ENCODE measurements at regions not wholly inside any gene's neighbourhood (a gene's known extent, or its start where the extent isn't known, plus 50 kb on each side); places are given as distances from the start of the nearest gene placed in this dataset.

GRCh38 chr3:141436180-141436579 lies 50.6 kb upstream of the RASA2 start:
- FAIRE-seq = no peak
- BruUV-seq (replicated peaks) = no TSS peak
- peak overlapping the region; percentile 38 for H3K27ac ChIP-seq (ENCODE audit: extremely low read length, insufficient read depth, low read length)
- peaks cover 51% of the 10 kb centered on the region for H3K79me2 ChIP-seq (ENCODE audit: insufficient read depth, low read length)
- peak overlapping the region; percentile 37; the same call in 1 of the 2 replicates for H3K4me2 ChIP-seq (ENCODE audit: low read depth, low read length)
- no peaks in the 10 kb centered on the region for H3K9me3 ChIP-seq (ENCODE audit: low read length)
- ChIA-PET POLR2A (interaction anchor here (1.6 to 1.7 kb wide), 2 partner anchors 23 to 34 kb away, joined by 3 to 6 read pairs; no protein-coding TSS in a partner anchor), CTCF (ENCODE audit: low intra/inter-chr PET ratio, low total read pairs) (no interaction called here)
- intact Hi-C loops (cut with micrococcal nuclease; ENCODE audit: unreplicated experiment) (no loop called here), in situ Hi-C loops (cut with HindIII; ENCODE audit: extremely low pct_ligation_motif_present, low pct_unique_long_range_greater_than_20kb) (no loop called here)
- WGBS (ENCODE audit: low lambda C conversion rate) = 81% methylated on average over 3 of the region's 3 CpGs
- H3K36me3 ChIP-seq (replicated peaks in 1 of 2; ENCODE audit: control insufficient read depth in 1 of 2, insufficient read depth in 2 of 2, low read length in 2 of 2) = peaks cover 0 to 22% of the 10 kb centered on the region in 2 experiments; a peak in 3 of 5 replicates
- TF ChIP-seq ZNF441 (CRISPR knock-in tag; IDR thresholded peaks at IDR 0.05; ENCODE audit: borderline replicate concordance) = no peak
- TF ChIP-seq, protein P1, sequence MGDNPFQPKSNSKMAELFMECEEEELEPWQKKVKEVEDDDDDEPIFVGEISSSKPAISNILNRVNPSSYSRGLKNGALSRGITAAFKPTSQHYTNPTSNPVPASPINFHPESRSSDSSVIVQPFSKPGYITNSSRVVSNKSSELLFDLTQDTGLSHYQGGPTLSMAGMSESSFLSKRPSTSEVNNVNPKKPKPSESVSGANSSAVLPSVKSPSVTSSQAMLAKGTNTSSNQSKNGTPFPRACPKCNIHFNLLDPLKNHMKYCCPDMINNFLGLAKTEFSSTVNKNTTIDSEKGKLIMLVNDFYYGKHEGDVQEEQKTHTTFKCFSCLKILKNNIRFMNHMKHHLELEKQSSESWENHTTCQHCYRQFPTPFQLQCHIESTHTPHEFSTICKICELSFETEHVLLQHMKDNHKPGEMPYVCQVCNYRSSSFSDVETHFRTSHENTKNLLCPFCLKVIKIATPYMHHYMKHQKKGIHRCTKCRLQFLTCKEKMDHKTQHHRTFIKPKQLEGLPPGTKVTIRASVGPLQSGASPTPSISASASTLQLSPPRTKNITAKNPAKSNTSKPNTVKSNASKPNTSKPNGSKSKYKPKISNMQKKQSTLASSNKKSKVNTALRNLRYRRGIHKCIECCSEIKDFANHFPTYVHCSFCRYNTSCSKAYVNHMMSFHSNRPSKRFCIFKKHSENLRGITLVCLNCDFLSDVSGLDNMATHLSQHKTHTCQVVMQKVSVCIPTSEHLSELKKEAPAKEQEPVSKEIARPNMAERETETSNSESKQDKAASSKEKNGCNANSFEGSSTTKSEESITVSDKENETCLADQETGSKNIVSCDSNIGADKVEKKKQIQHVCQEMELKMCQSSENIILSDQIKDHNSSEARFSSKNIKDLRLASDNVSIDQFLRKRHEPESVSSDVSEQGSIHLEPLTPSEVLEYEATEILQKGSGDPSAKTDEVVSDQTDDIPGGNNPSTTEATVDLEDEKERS (CRISPR knock-in tag; IDR thresholded peaks at IDR 0.05) = no peak
- TF ChIP-seq THAP11 (CRISPR knock-in tag; IDR thresholded peaks at IDR 0.05) = 0 out of 2 replicates have a peak, but pooled peaks have one; percentile 2
- TF ChIP-seq, protein P2, sequence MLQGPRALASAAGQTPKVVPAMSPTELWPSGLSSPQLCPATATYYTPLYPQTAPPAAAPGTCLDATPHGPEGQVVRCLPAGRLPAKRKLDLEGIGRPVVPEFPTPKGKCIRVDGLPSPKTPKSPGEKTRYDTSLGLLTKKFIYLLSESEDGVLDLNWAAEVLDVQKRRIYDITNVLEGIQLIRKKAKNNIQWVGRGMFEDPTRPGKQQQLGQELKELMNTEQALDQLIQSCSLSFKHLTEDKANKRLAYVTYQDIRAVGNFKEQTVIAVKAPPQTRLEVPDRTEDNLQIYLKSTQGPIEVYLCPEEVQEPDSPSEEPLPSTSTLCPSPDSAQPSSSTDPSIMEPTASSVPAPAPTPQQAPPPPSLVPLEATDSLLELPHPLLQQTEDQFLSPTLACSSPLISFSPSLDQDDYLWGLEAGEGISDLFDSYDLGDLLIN (CRISPR knock-in tag; IDR thresholded peaks at IDR 0.05; ENCODE audit: borderline replicate concordance) = no peak
- no peak for DNase-seq (ENCODE audit: low spot score)
- H4K20me1 ChIP-seq (ENCODE audit: insufficient read depth, low read length) = no peaks in the 10 kb centered on the region
- ATAC-seq = no peak
- H2AFZ ChIP-seq (ENCODE audit: low read length) = no peak overlapping the region
- H3K4me1 ChIP-seq (ENCODE audit: insufficient read depth, low read length) = peaks cover 56% of the 10 kb centered on the region
- H3K9ac ChIP-seq (ENCODE audit: insufficient read depth, low read depth, low read length) = no peak overlapping the region
- no peaks in the 10 kb centered on the region for H3K27me3 ChIP-seq (ENCODE audit: control insufficient read depth in 1 of 2, insufficient read depth in 2 of 2, low read length in 2 of 2)
- H3K4me3 ChIP-seq (replicated peaks in 1 of 3; ENCODE audit: insufficient read depth in 1 of 3, low read depth in 2 of 3, low read length in 3 of 3) = no peak overlapping the region

Measured in HepG2 (cell line).